ENCODE measurements at regions not wholly inside any gene's neighbourhood (a gene's known extent, or its start where the extent isn't known, plus 50 kb on each side); places are given as distances from the start of the nearest gene placed in this dataset.

DNA sequence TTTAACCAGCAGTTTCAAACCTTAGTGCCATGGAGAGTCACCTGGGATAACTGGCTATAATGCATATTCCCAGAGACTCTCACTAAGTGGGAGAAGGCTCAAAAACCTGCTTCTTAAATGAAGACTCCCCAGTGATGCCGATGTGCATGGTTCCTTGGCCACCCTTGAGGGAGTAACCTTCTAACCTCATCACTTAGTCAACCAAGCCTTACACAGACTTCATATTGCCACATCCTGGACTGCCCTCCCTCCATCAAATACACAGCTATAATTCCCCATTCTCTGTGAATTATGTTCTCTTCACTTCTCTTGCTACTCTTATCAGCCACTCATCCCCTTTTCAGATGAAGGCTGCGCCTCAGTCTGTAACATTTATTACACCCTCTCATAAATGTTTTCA lies 462.9 kb upstream of the RGPD4 start:
- Histone ChIP-seq H3K4me3 (no peak overlapping the region), H3K36me3 (no peaks in the 10 kb centered on the region), H3K27ac (no peak overlapping the region), H3K4me1 (no peaks in the 10 kb centered on the region), H3K9me3 (no peaks in the 10 kb centered on the region), H3K27me3 (no peaks in the 10 kb centered on the region)
- TF ChIP-seq POLR2A (IDR thresholded peaks at IDR 0.05) (no peak), POLR2AphosphoS5 (IDR thresholded peaks at IDR 0.05) (no peak), CTCF (IDR thresholded peaks at IDR 0.05) (no peak)
- no peak for DNase-seq (ENCODE audit: low spot score in 2 of 2)
- intact Hi-C loops (cut with DNase I; ENCODE audit: low total_unique reads): no loop called here

GRCh38 chr2:107364361-107364950 lies 462.2 kb upstream of the RGPD4 start:
- DNase-seq (ENCODE audit: low spot score in 2 of 2): no peak
- Histone ChIP-seq H3K4me1 (no peaks in the 10 kb centered on the region), H3K4me3 (no peak overlapping the region), H3K27me3 (no peaks in the 10 kb centered on the region), H3K9me3 (no peaks in the 10 kb centered on the region), H3K36me3 (no peaks in the 10 kb centered on the region), H3K27ac (no peak overlapping the region)
- intact Hi-C loops (cut with DNase I; ENCODE audit: low total_unique reads): no loop called here
- no peak for TF ChIP-seq POLR2AphosphoS5 (IDR thresholded peaks at IDR 0.05)
- TF ChIP-seq POLR2A (IDR thresholded peaks at IDR 0.05): no peak
- TF ChIP-seq CTCF (IDR thresholded peaks at IDR 0.05): no peak

GRCh38 chr2:107374249-107374648 lies 452.4 kb upstream of the RGPD4 start:
- Histone ChIP-seq H3K27me3 (no peaks in the 10 kb centered on the region), H3K4me1 (no peaks in the 10 kb centered on the region), H3K9me3 (peaks cover 0 to 17% of the 10 kb centered on the region in 2 donors), H3K36me3 (no peaks in the 10 kb centered on the region), H3K27ac (no peak overlapping the region), H3K4me3 (no peak overlapping the region)
- no peak for TF ChIP-seq CTCF (IDR thresholded peaks at IDR 0.05)
- TF ChIP-seq POLR2AphosphoS5 (IDR thresholded peaks at IDR 0.05): no peak
- TF ChIP-seq POLR2A (IDR thresholded peaks at IDR 0.05): no peak
- intact Hi-C loops (cut with DNase I; ENCODE audit: low total_unique reads): no loop called here
- DNase-seq (ENCODE audit: low spot score in 2 of 2): no peak

DNA sequence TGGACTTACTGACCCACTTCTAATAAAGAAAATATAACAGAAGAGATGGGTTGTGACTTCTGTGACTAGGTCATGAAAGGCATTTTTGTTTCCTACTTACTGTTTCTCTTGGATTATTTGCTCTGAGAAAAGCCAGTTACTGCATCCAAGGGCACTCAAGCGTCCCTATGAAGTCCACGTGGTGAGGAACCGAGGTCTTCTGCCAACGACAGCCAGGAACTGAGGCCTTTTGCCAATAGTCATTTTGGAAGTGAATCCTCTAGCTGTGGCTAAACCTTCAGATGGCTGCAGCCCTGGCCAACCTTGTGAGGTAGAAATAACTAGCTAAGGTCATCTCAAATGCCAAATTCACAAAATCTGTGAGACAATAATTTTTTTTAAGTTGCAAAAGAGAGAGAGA lies 449.8 kb upstream of the RGPD4 start:
- peaks cover 0 to 3% of the 10 kb centered on the region in 2 donors for H3K9me3 ChIP-seq
- H3K27ac ChIP-seq: no peak overlapping the region
- H3K27me3 ChIP-seq: no peaks in the 10 kb centered on the region
- intact Hi-C loops (cut with DNase I; ENCODE audit: low total_unique reads): no loop called here
- H3K4me3 ChIP-seq: no peak overlapping the region
- H3K36me3 ChIP-seq: no peaks in the 10 kb centered on the region
- H3K4me1 ChIP-seq: no peaks in the 10 kb centered on the region
- TF ChIP-seq POLR2AphosphoS5 (IDR thresholded peaks at IDR 0.05) (no peak), CTCF (IDR thresholded peaks at IDR 0.05) (no peak), POLR2A (IDR thresholded peaks at IDR 0.05) (no peak)
- no peak for DNase-seq (ENCODE audit: low spot score in 2 of 2)

- TF ChIP-seq CTCF (IDR thresholded peaks at IDR 0.05) (no peak), POLR2AphosphoS5 (IDR thresholded peaks at IDR 0.05) (no peak), POLR2A (IDR thresholded peaks at IDR 0.05) (no peak)
- no peaks in the 10 kb centered on the region for H3K27me3 ChIP-seq
- H3K36me3 ChIP-seq: no peaks in the 10 kb centered on the region
- no peak overlapping the region for H3K27ac ChIP-seq
- H3K4me1 ChIP-seq: no peaks in the 10 kb centered on the region
- no peak for DNase-seq (ENCODE audit: low spot score in 2 of 2)
- no peak overlapping the region for H3K4me3 ChIP-seq
- peaks cover 0 to 3% of the 10 kb centered on the region in 2 donors for H3K9me3 ChIP-seq
- intact Hi-C loops (cut with DNase I; ENCODE audit: low total_unique reads): no loop called here
Observed at GRCh38 chr2:107380912-107381311, 445.8 kb upstream of the RGPD4 start.
